ENCODE measurements at regions not wholly inside any gene's neighbourhood (a gene's known extent, or its start where the extent isn't known, plus 50 kb on each side); places are given as distances from the start of the nearest gene placed in this dataset.
"Not testable (repeated sequence)": the region's sequence is repeated elsewhere in the genome, so short reads cannot be mapped to it uniquely, and the experiment has no call there.

GRCh38 chr15:69555080-69555479 lies 102.5 kb downstream of the RPLP1 start:
- DNase-seq, result no peak
- Histone ChIP-seq H3K27me3 (ENCODE audit: control insufficient read depth, insufficient read depth, low read length) (no peaks in the 10 kb centered on the region; the same call in 1 of the 2 replicates), H3K36me3 (replicated peaks; ENCODE audit: control insufficient read depth, insufficient read depth, low read length) (no peaks in the 10 kb centered on the region), H3K4me3 (ENCODE audit: insufficient read depth, low read depth, low read length) (no peak overlapping the region)

GRCh38 chr15:69556344-69556743 lies 103.7 kb downstream of the RPLP1 start:
- DNase-seq, result no peak
- Histone ChIP-seq H3K4me3 (ENCODE audit: insufficient read depth, low read depth, low read length) (no peak overlapping the region), H3K36me3 (replicated peaks; ENCODE audit: control insufficient read depth, insufficient read depth, low read length) (no peaks in the 10 kb centered on the region), H3K27me3 (ENCODE audit: control insufficient read depth, insufficient read depth, low read length) (no peaks in the 10 kb centered on the region; the same call in 1 of the 2 replicates)

GRCh38 chr15:69557020-69557706 lies 104.5 kb downstream of the RPLP1 start:
- DNase-seq, result no peak
- no peaks in the 10 kb centered on the region for H3K36me3 ChIP-seq (replicated peaks; ENCODE audit: control insufficient read depth, insufficient read depth, low read length)
- no peak overlapping the region for H3K4me3 ChIP-seq (ENCODE audit: insufficient read depth, low read depth, low read length)
- no peaks in the 10 kb centered on the region; the same call in 1 of the 2 replicates for H3K27me3 ChIP-seq (ENCODE audit: control insufficient read depth, insufficient read depth, low read length)

GRCh38 chr15:69557707-69558409 lies 105.2 kb downstream of the RPLP1 start:
- Histone ChIP-seq H3K36me3 (replicated peaks; ENCODE audit: control insufficient read depth, insufficient read depth, low read length) (no peaks in the 10 kb centered on the region), H3K27me3 (ENCODE audit: control insufficient read depth, insufficient read depth, low read length) (no peaks in the 10 kb centered on the region; the same call in 1 of the 2 replicates), H3K4me3 (ENCODE audit: insufficient read depth, low read depth, low read length) (no peak overlapping the region)
- DNase-seq, result no peak

GRCh38 chr15:69559440-69560190 lies 107.0 kb downstream of the RPLP1 start:
- no peak for DNase-seq
- no peak overlapping the region for H3K4me3 ChIP-seq (ENCODE audit: insufficient read depth, low read depth, low read length)
- no peaks in the 10 kb centered on the region; the same call in 1 of the 2 replicates for H3K27me3 ChIP-seq (ENCODE audit: control insufficient read depth, insufficient read depth, low read length)
- no peaks in the 10 kb centered on the region for H3K36me3 ChIP-seq (replicated peaks; ENCODE audit: control insufficient read depth, insufficient read depth, low read length)

GRCh38 chr15:69561071-69561784 lies 108.6 kb downstream of the RPLP1 start:
- no peaks in the 10 kb centered on the region for H3K36me3 ChIP-seq (replicated peaks; ENCODE audit: control insufficient read depth, insufficient read depth, low read length)
- H3K4me3 ChIP-seq (ENCODE audit: insufficient read depth, low read depth, low read length), result no peak overlapping the region
- DNase-seq, result no peak
- no peaks in the 10 kb centered on the region; the same call in 1 of the 2 replicates for H3K27me3 ChIP-seq (ENCODE audit: control insufficient read depth, insufficient read depth, low read length)

GRCh38 chr15:69562116-69562515 lies 109.5 kb downstream of the RPLP1 start:
- Histone ChIP-seq H3K4me3 (ENCODE audit: insufficient read depth, low read depth, low read length) (no peak overlapping the region), H3K27me3 (ENCODE audit: control insufficient read depth, insufficient read depth, low read length) (no peaks in the 10 kb centered on the region; the same call in 1 of the 2 replicates), H3K36me3 (replicated peaks; ENCODE audit: control insufficient read depth, insufficient read depth, low read length) (no peaks in the 10 kb centered on the region)
- no peak for DNase-seq

GRCh38 chr15:69562564-69562963 lies 109.9 kb downstream of the RPLP1 start:
- Histone ChIP-seq H3K27me3 (ENCODE audit: control insufficient read depth, insufficient read depth, low read length) (no peaks in the 10 kb centered on the region; the same call in 1 of the 2 replicates), H3K4me3 (ENCODE audit: insufficient read depth, low read depth, low read length) (no peak overlapping the region), H3K36me3 (replicated peaks; ENCODE audit: control insufficient read depth, insufficient read depth, low read length) (no peaks in the 10 kb centered on the region)
- no peak for DNase-seq

GRCh38 chr15:69565066-69565655 lies 112.5 kb downstream of the RPLP1 start:
- Histone ChIP-seq H3K27me3 (ENCODE audit: control insufficient read depth, insufficient read depth, low read length) (no peaks in the 10 kb centered on the region; the same call in 1 of the 2 replicates), H3K4me3 (ENCODE audit: insufficient read depth, low read depth, low read length) (no peak overlapping the region), H3K36me3 (replicated peaks; ENCODE audit: control insufficient read depth, insufficient read depth, low read length) (no peaks in the 10 kb centered on the region)
- DNase-seq, result no peak

- not testable (repeated sequence) for H3K27me3 ChIP-seq (ENCODE audit: control insufficient read depth, insufficient read depth, low read length); H3K4me3 ChIP-seq (ENCODE audit: insufficient read depth, low read depth, low read length); H3K36me3 ChIP-seq (replicated peaks; ENCODE audit: control insufficient read depth, insufficient read depth, low read length); DNase-seq
Measured at GRCh38 chr15:69567238-69567760, 114.7 kb downstream of the RPLP1 start.

GRCh38 chr15:69568173-69569009 lies 115.8 kb downstream of the RPLP1 start:
- Histone ChIP-seq H3K4me3 (ENCODE audit: insufficient read depth, low read depth, low read length) (no peak overlapping the region), H3K27me3 (ENCODE audit: control insufficient read depth, insufficient read depth, low read length) (no peaks in the 10 kb centered on the region), H3K36me3 (replicated peaks; ENCODE audit: control insufficient read depth, insufficient read depth, low read length) (no peaks in the 10 kb centered on the region)
- no peak for DNase-seq

GRCh38 chr15:69570454-69570853 lies 117.8 kb downstream of the RPLP1 start:
- no peak for DNase-seq
- H3K27me3 ChIP-seq (ENCODE audit: control insufficient read depth, insufficient read depth, low read length), result no peaks in the 10 kb centered on the region
- no peak overlapping the region for H3K4me3 ChIP-seq (ENCODE audit: insufficient read depth, low read depth, low read length)
- H3K36me3 ChIP-seq (replicated peaks; ENCODE audit: control insufficient read depth, insufficient read depth, low read length), result no peaks in the 10 kb centered on the region

GRCh38 chr15:69570997-69571396 lies 118.4 kb downstream of the RPLP1 start:
- no peaks in the 10 kb centered on the region for H3K27me3 ChIP-seq (ENCODE audit: control insufficient read depth, insufficient read depth, low read length)
- DNase-seq, result no peak
- no peak overlapping the region for H3K4me3 ChIP-seq (ENCODE audit: insufficient read depth, low read depth, low read length)
- no peaks in the 10 kb centered on the region for H3K36me3 ChIP-seq (replicated peaks; ENCODE audit: control insufficient read depth, insufficient read depth, low read length)
